ENCODE measurements at regions not wholly inside any gene's neighbourhood (a gene's known extent, or its start where the extent isn't known, plus 50 kb on each side); places are given as distances from the start of the nearest gene placed in this dataset.

- peak; percentile 8 for DNase-seq (ENCODE audit: low spot score)
Observed at GRCh38 chr17:33647956-33648355, 354.9 kb upstream of the ASIC2 start.

- no peak for DNase-seq (ENCODE audit: low spot score)
Observed at GRCh38 chr17:33650304-33650703, 357.2 kb upstream of the ASIC2 start.

- DNase-seq (ENCODE audit: low spot score): no peak
Observed at GRCh38 chr17:33651686-33652085, 358.6 kb upstream of the ASIC2 start.

GRCh38 chr17:33652731-33653398, 359.8 kb upstream of the ASIC2 start:
- DNase-seq (ENCODE audit: low spot score): no peak

GRCh38 chr17:33653399-33653788, 360.3 kb upstream of the ASIC2 start:
- no peak for DNase-seq (ENCODE audit: low spot score)

- no peak for DNase-seq (ENCODE audit: low spot score)
Observed at GRCh38 chr17:33657181-33657580, 364.1 kb upstream of the ASIC2 start.

- no peak for DNase-seq (ENCODE audit: low spot score)
Observed at GRCh38 chr17:33661975-33662374, 368.9 kb upstream of the ASIC2 start.

- no peak for DNase-seq (ENCODE audit: low spot score)
Observed at GRCh38 chr17:33664116-33664840, 371.2 kb upstream of the ASIC2 start.

GRCh38 chr17:33667052-33667509, 374.0 kb upstream of the ASIC2 start:
- no peak for DNase-seq (ENCODE audit: low spot score)

- no peak for DNase-seq (ENCODE audit: low spot score)
Observed at GRCh38 chr17:33667671-33668070, 374.6 kb upstream of the ASIC2 start.

GRCh38 chr17:33668516-33668915, 375.4 kb upstream of the ASIC2 start:
- DNase-seq (ENCODE audit: low spot score): no peak

GRCh38 chr17:33671491-33671890, 378.4 kb upstream of the ASIC2 start:
- DNase-seq (ENCODE audit: low spot score): no peak

- DNase-seq (ENCODE audit: low spot score): peak; percentile 42
Observed at GRCh38 chr17:33674685-33675084, 381.6 kb upstream of the ASIC2 start.

- DNase-seq (ENCODE audit: low spot score): no peak
Observed at GRCh38 chr17:33676444-33676843, 383.3 kb upstream of the ASIC2 start.

- DNase-seq (ENCODE audit: low spot score): no peak
Observed at GRCh38 chr17:33679595-33679994, 386.5 kb upstream of the ASIC2 start.

- DNase-seq (ENCODE audit: low spot score): no peak
Observed at GRCh38 chr17:33680472-33680871, 387.4 kb upstream of the ASIC2 start.

- no peak for DNase-seq (ENCODE audit: low spot score)
Observed at GRCh38 chr17:33682599-33682998, 389.5 kb upstream of the ASIC2 start.

- DNase-seq (ENCODE audit: low spot score): no peak
Observed at GRCh38 chr17:33684735-33685134, 391.6 kb upstream of the ASIC2 start.

- no peak for DNase-seq (ENCODE audit: low spot score)
Observed at GRCh38 chr17:33686171-33686570, 393.1 kb upstream of the ASIC2 start.

- no peak for DNase-seq (ENCODE audit: low spot score)
Observed at GRCh38 chr17:33687831-33688230, 394.7 kb upstream of the ASIC2 start.

- DNase-seq (ENCODE audit: low spot score): no peak
Observed at GRCh38 chr17:33688771-33689170, 395.7 kb upstream of the ASIC2 start.

- no peak for DNase-seq (ENCODE audit: low spot score)
Observed at GRCh38 chr17:33689725-33690124, 396.6 kb upstream of the ASIC2 start.

- DNase-seq (ENCODE audit: low spot score): no peak
Observed at GRCh38 chr17:33695431-33695830, 402.3 kb upstream of the ASIC2 start.

GRCh38 chr17:33696102-33696501, 403.0 kb upstream of the ASIC2 start:
- DNase-seq (ENCODE audit: low spot score): no peak

Measured in putamen (tissue), 1 donor.